ENCODE measurements at regions not wholly inside any gene's neighbourhood (a gene's known extent, or its start where the extent isn't known, plus 50 kb on each side); places are given as distances from the start of the nearest gene placed in this dataset.

GRCh38 chr1:11362547-11363021 is 89.6 kb downstream of the UBIAD1 start:
- Histone ChIP-seq H3K27me3 (peaks cover 0 to 52% of the 10 kb centered on the region in 2 donors), H3K4me1 (no peaks in the 10 kb centered on the region), H3K9me3 (no peaks in the 10 kb centered on the region), H3K36me3 (no peaks in the 10 kb centered on the region), H3K27ac (no peak overlapping the region), H3K4me3 (no peak overlapping the region)
- DNase-seq (no peak), ATAC-seq (no peak)
- intact Hi-C loops (cut with DNase I) = no loop called here
- TF ChIP-seq CTCF (IDR thresholded peaks at IDR 0.05) = no peak

- Histone ChIP-seq H3K4me3 (no peak overlapping the region), H3K4me1 (no peaks in the 10 kb centered on the region), H3K27ac (no peak overlapping the region), H3K36me3 (no peaks in the 10 kb centered on the region), H3K9me3 (no peaks in the 10 kb centered on the region), H3K27me3 (peaks cover 0 to 43% of the 10 kb centered on the region in 2 donors)
- intact Hi-C loops (cut with DNase I) = no loop called here
- ATAC-seq = peak; percentile 64
- peak in 1 of 2 donors; percentile 8 for TF ChIP-seq CTCF (IDR thresholded peaks at IDR 0.05)
- DNase-seq = no peak
Measured at GRCh38 chr1:11364170-11364569, 91.2 kb downstream of the UBIAD1 start.

GRCh38 chr1:11365744-11366387 is 92.9 kb downstream of the UBIAD1 start:
- Histone ChIP-seq H3K4me1 (no peaks in the 10 kb centered on the region), H3K36me3 (no peaks in the 10 kb centered on the region), H3K4me3 (no peak overlapping the region), H3K9me3 (no peaks in the 10 kb centered on the region), H3K27me3 (peaks cover 0 to 43% of the 10 kb centered on the region in 2 donors), H3K27ac (no peak overlapping the region)
- intact Hi-C loops (cut with DNase I) = no loop called here
- no peak for ATAC-seq
- TF ChIP-seq CTCF (IDR thresholded peaks at IDR 0.05) = no peak
- no peak for DNase-seq

DNA sequence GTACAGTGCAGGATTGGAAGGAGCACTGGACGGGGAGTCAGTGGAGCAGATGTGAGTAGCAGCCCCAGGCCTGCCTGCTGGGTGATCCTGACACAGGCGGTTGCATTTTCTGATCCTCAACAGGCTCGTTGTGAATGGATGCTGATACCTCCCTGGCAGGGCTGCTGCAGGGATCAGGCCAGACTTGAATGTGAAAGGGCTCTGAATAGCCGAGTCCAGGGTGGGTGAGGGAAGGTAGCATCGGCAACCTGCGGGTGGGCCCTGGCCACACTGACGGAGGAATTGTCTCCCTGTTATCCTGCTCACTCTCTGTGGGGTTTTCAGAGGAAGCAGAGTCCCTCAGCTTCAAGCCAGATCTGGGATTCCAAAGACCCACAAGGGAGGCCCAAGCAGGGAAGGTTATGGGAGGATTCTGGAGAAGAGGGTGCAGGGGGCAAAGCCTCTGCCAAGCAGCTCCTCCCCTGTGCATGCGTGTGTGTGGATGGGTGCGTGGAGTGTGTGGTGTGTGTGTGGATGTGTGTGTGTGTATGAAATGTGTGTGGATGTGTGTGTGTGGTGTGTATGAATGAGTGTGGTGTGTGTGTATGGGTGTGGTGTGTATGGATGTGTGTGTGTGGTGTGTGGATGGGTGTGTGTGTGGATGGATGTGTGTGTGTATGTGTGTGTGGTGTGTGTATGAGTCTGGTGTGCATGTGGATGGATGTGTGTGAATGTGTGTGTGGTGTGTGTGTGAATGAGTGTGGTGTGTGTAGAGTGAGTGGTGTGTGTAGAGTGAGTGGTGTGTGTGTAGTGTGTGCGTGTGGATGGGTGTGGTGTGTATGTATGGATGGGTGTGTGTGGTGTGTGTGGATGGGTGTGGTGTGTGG is 100.3 kb downstream of the UBIAD1 start:
- H3K4me3 ChIP-seq = no peak overlapping the region
- intact Hi-C loops (cut with DNase I) = no loop called here
- H3K27ac ChIP-seq = no peak overlapping the region
- ATAC-seq (no peak), DNase-seq (no peak)
- peaks cover 0 to 18% of the 10 kb centered on the region in 2 donors for H3K27me3 ChIP-seq
- no peaks in the 10 kb centered on the region for H3K36me3 ChIP-seq
- H3K9me3 ChIP-seq = no peaks in the 10 kb centered on the region
- H3K4me1 ChIP-seq = no peaks in the 10 kb centered on the region
- no peak for TF ChIP-seq CTCF (IDR thresholded peaks at IDR 0.05)

All from left lung (tissue), 4 donors.